ENCODE measurements at regions not wholly inside any gene's neighbourhood (a gene's known extent, or its start where the extent isn't known, plus 50 kb on each side); places are given as distances from the start of the nearest gene placed in this dataset.

GRCh38 chr13:31955101-31955500, 76.5 kb upstream of the FRY start:
- TF ChIP-seq EZH2 (IDR thresholded peaks at IDR 0.05; ENCODE audit: low read length) (no peak), CTCF (optimal IDR thresholded peaks at IDR 0.05 in 1 of 3, IDR thresholded peaks at IDR 0.05 in 1 of 3, conservative IDR thresholded peaks at IDR 0.05 in 1 of 3; ENCODE audit: extremely low read depth in 1 of 3, insufficient read depth in 2 of 3, low read length in 3 of 3) (no peak)
